Sigmoid colon (tissue), 4 donors: ENCODE measurements at regions not wholly inside any gene's neighbourhood (a gene's known extent, or its start where the extent isn't known, plus 50 kb on each side); places are given as distances from the start of the nearest gene placed in this dataset.

Experiments used
- EP300 ChIP-seq, 4 donors: sonication (generic); formaldehyde crosslinking; IDR thresholded peaks; one replicate each; pipeline ENCODE4 v1.6.1; 2017; ENCODE audit warnings: antibody characterized with exemption in 4 of 4
- POLR2AphosphoS5 ChIP-seq, 4 donors: sonication (generic); formaldehyde crosslinking; IDR thresholded peaks; one replicate each; pipeline ENCODE4 v1.6.1; 2017; ENCODE audit warnings: antibody characterized with exemption in 4 of 4
- TF ChIP-seq, protein P1 (sequence below), 4 experiments: fragments of 450-650 bp in 3 of 4; fragments of 200-600 bp in 1 of 4; IDR thresholded peaks; one replicate each; pipeline ENCODE4 v1.5.1; 2016 to 2019; ENCODE audit warnings: antibody characterized with exemption in 4 of 4, mild to moderate bottlenecking in 3 of 4, moderate library complexity in 2 of 4

DNA sequence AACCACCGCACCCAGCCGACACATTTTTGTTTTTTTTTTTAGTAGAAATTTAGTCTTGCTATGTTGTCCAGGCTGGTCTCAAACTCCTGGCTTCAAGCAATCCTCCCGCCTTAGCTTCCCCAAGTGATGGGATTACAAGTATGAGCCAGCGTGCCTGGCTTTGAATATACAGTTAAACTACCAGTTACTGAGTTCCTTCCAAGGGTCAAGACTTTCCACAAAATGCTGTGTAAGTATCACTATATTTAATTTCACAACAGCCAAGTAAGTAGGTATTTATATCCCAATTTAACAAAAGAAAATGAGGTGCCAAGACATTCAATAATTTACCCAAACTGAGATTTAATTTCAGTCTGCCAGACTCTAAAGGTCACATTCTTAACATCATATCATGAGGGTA lies 181.3 kb upstream of the TMC3 start:
- TF ChIP-seq, protein P1, sequence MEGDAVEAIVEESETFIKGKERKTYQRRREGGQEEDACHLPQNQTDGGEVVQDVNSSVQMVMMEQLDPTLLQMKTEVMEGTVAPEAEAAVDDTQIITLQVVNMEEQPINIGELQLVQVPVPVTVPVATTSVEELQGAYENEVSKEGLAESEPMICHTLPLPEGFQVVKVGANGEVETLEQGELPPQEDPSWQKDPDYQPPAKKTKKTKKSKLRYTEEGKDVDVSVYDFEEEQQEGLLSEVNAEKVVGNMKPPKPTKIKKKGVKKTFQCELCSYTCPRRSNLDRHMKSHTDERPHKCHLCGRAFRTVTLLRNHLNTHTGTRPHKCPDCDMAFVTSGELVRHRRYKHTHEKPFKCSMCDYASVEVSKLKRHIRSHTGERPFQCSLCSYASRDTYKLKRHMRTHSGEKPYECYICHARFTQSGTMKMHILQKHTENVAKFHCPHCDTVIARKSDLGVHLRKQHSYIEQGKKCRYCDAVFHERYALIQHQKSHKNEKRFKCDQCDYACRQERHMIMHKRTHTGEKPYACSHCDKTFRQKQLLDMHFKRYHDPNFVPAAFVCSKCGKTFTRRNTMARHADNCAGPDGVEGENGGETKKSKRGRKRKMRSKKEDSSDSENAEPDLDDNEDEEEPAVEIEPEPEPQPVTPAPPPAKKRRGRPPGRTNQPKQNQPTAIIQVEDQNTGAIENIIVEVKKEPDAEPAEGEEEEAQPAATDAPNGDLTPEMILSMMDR (IDR thresholded peaks at IDR 0.05): no peak
- TF ChIP-seq POLR2AphosphoS5 (IDR thresholded peaks at IDR 0.05): no peak
- no peak for TF ChIP-seq EP300 (IDR thresholded peaks at IDR 0.05)
